ENCODE measurements at regions not wholly inside any gene's neighbourhood (a gene's known extent, or its start where the extent isn't known, plus 50 kb on each side); places are given as distances from the start of the nearest gene placed in this dataset.

- TF ChIP-seq, protein P1, sequence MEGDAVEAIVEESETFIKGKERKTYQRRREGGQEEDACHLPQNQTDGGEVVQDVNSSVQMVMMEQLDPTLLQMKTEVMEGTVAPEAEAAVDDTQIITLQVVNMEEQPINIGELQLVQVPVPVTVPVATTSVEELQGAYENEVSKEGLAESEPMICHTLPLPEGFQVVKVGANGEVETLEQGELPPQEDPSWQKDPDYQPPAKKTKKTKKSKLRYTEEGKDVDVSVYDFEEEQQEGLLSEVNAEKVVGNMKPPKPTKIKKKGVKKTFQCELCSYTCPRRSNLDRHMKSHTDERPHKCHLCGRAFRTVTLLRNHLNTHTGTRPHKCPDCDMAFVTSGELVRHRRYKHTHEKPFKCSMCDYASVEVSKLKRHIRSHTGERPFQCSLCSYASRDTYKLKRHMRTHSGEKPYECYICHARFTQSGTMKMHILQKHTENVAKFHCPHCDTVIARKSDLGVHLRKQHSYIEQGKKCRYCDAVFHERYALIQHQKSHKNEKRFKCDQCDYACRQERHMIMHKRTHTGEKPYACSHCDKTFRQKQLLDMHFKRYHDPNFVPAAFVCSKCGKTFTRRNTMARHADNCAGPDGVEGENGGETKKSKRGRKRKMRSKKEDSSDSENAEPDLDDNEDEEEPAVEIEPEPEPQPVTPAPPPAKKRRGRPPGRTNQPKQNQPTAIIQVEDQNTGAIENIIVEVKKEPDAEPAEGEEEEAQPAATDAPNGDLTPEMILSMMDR (IDR thresholded peaks at IDR 0.05) = no peak
- TF ChIP-seq POLR2AphosphoS5 (IDR thresholded peaks at IDR 0.05) = no peak
These were observed 487.8 kb downstream of the BUD13 start for GRCh38 chr11:116285026-116285425.

Data from suprapubic skin (tissue), 3 donors.